Activated T-cell treated with anti-CD3 and anti-CD28 coated beads for 4 hours (primary cell): ENCODE measurements at regions not wholly inside any gene's neighbourhood (a gene's known extent, or its start where the extent isn't known, plus 50 kb on each side); places are given as distances from the start of the nearest gene placed in this dataset.

Experiments
- DNase-seq: peaks from one replicate; pipeline ENCODE4 v3.0.0-alpha.2; 2020

- no peak for DNase-seq
These were observed 195.4 kb upstream of the FGGY start for GRCh38 chr1:59101518-59101917.

GRCh38 chr1:59103457-59103856 is 193.4 kb upstream of the FGGY start:
- DNase-seq, result no peak

- DNase-seq, result no peak
These were observed 192.6 kb upstream of the FGGY start for GRCh38 chr1:59104191-59104760.

GRCh38 chr1:59105548-59106507 is 191.1 kb upstream of the FGGY start:
- DNase-seq, result no peak

- DNase-seq, result no peak
These were observed 189.4 kb upstream of the FGGY start for GRCh38 chr1:59107516-59107915.

- no peak for DNase-seq
These were observed 189.0 kb upstream of the FGGY start for GRCh38 chr1:59107916-59108315.

GRCh38 chr1:59108481-59109317 is 188.2 kb upstream of the FGGY start:
- DNase-seq, result no peak

- DNase-seq, result no peak
These were observed 186.6 kb upstream of the FGGY start for GRCh38 chr1:59110271-59110670.

GRCh38 chr1:59113876-59114457 is 182.9 kb upstream of the FGGY start:
- no peak for DNase-seq

GRCh38 chr1:59115865-59116264 is 181.0 kb upstream of the FGGY start:
- DNase-seq, result no peak

- DNase-seq, result no peak
These were observed 179.9 kb upstream of the FGGY start for GRCh38 chr1:59116920-59117542.

- DNase-seq, result no peak
These were observed 174.4 kb upstream of the FGGY start for GRCh38 chr1:59122527-59122926.

- DNase-seq, result no peak
These were observed 173.7 kb upstream of the FGGY start for GRCh38 chr1:59123081-59123681.

- DNase-seq, result no peak
These were observed 172.7 kb upstream of the FGGY start for GRCh38 chr1:59124166-59124565.

GRCh38 chr1:59125154-59125553 is 171.7 kb upstream of the FGGY start:
- no peak for DNase-seq

GRCh38 chr1:59125676-59126320 is 171.1 kb upstream of the FGGY start:
- no peak for DNase-seq

GRCh38 chr1:59126366-59126765 is 170.5 kb upstream of the FGGY start:
- no peak for DNase-seq

GRCh38 chr1:59128239-59128736 is 168.6 kb upstream of the FGGY start:
- no peak for DNase-seq

GRCh38 chr1:59128784-59129227 is 168.1 kb upstream of the FGGY start:
- no peak for DNase-seq

GRCh38 chr1:59132295-59132694 is 164.6 kb upstream of the FGGY start:
- no peak for DNase-seq

GRCh38 chr1:59133997-59134396 is 162.9 kb upstream of the FGGY start:
- no peak for DNase-seq
